CD4-positive, alpha-beta T cell (primary cell): ENCODE measurements at regions not wholly inside any gene's neighbourhood (a gene's known extent, or its start where the extent isn't known, plus 50 kb on each side); places are given as distances from the start of the nearest gene placed in this dataset.

ENCODE experiments used
- ATAC-seq: fragments of 200-7000 bp; cut with Tn5 transposase; one replicate; pipeline ENCODE4 v1.10.0; 2022; ENCODE audit warnings: mild to moderate bottlenecking; ENCODE audit not compliant: poor library complexity
- CTCF ChIA-PET: fragments of 350-600 bp; sonication (Branson Sonifier 250); formaldehyde crosslinking; loops from one replicate; lab custom pipeline; 2021; ENCODE audit warnings: antibody characterized with exemption, inconsistent platforms; lab: Charles Lee
- POLR2A ChIA-PET: fragments of 350-600 bp; sonication (Branson Sonifier 250); formaldehyde crosslinking; loops from one replicate; lab custom pipeline; 2021; ENCODE audit warnings: antibody characterized with exemption, inconsistent platforms; lab: Charles Lee
- DNase-seq, 14 experiments: peaks; one replicate each; pipeline ENCODE4 v3.0.0-alpha.2; 2013 to 2020; ENCODE audit warnings: mixed read lengths in 2 of 14
- H3K27ac ChIP-seq, 2 donors: one replicate each; pipeline versions ENCODE4 v1.5.1 to v1.7.0; 2013; ENCODE audit warnings: low read length in 2 of 2, low read depth in 1 of 2, mild to moderate bottlenecking in 1 of 2
- H3K27me3 ChIP-seq, 2 experiments: 1 replicate in 1 of 2; 2 replicates in 1 of 2; pipeline versions ENCODE4 v1.6.1 to v1.7.0; 2013; ENCODE audit warnings: low read length in 2 of 2, control low read depth in 1 of 2, mild to moderate bottlenecking in 1 of 2, moderate library complexity in 1 of 2; ENCODE audit not compliant: insufficient read depth in 2 of 2, control insufficient read depth in 1 of 2
- H3K36me3 ChIP-seq: one replicate; pipeline ENCODE4 v1.6.1; 2013; ENCODE audit warnings: low read length, control low read depth; ENCODE audit not compliant: insufficient read depth
- H3K4me1 ChIP-seq: one replicate; pipeline ENCODE4 v1.6.1; 2013; ENCODE audit warnings: low read length, control low read depth; ENCODE audit not compliant: insufficient read depth
- H3K4me3 ChIP-seq: one replicate; pipeline ENCODE4 v1.5.1; 2013; ENCODE audit warnings: mild to moderate bottlenecking, low read length, moderate library complexity
- H3K9me3 ChIP-seq, 2 experiments: 1 replicate in 1 of 2; 2 replicates in 1 of 2; pipeline versions ENCODE4 v1.6.1 to v1.7.0; 2013; ENCODE audit warnings: low read length in 2 of 2, mild to moderate bottlenecking in 2 of 2, control low read depth in 1 of 2, moderate library complexity in 1 of 2; ENCODE audit not compliant: control insufficient read depth in 1 of 2, insufficient read depth in 1 of 2
- H3K27ac Mint-ChIP-seq: one replicate; pipeline ENCODE4 v1.8.0; 2020; ENCODE audit warnings: mixed read lengths
- H3K27me3 Mint-ChIP-seq: one replicate; pipeline ENCODE4 v1.8.0; 2021; ENCODE audit warnings: mixed read lengths
- H3K36me3 Mint-ChIP-seq: one replicate; pipeline ENCODE4 v1.8.0; 2021; ENCODE audit warnings: low read depth, mixed read lengths
- H3K4me1 Mint-ChIP-seq: one replicate; pipeline ENCODE4 v1.8.0; 2021; ENCODE audit warnings: low read depth, mixed read lengths
- H3K4me3 Mint-ChIP-seq: one replicate; pipeline ENCODE4 v1.8.0; 2020; ENCODE audit warnings: mild to moderate bottlenecking, mixed read lengths
- H3K9me3 Mint-ChIP-seq: one replicate; pipeline ENCODE4 v1.8.0; 2020; ENCODE audit warnings: mixed read lengths
- CTCF ChIP-seq: fragments of 200-600 bp; IDR thresholded peaks from one replicate; pipeline ENCODE4 v1.8.0; 2022; ENCODE audit warnings: antibody characterized with exemption, mild to moderate bottlenecking
- intact Hi-C, 2 experiments: fragments of 100-400 bp; cut with DNase I in 1 of 2; cut with micrococcal nuclease in 1 of 2; formaldehyde crosslinking; loops; one replicate each; pipeline versions ENCODE4 v1.15.1 to v1.9.0; 2023 to 2025; cut with DNase I, micrococcal nuclease

DNA sequence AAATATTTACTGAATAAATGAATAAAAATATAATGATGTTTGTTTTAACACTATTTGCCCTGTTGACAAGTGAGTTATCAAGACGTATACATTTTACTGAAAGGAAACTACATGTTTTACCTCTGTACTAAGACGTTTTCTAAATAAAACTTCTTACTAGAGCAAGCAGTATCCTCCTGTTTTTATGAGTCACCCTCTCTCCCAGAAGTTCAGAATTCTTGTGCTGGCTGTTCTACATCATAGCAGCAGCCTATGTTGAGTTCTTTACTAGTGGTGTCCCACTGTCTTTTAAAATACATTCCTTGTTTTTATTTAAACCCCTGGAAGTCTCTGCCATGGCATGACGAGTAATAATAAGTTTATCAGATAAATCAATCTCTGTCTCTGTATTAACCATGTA, 297.4 kb downstream of the CALCRL start:
- POLR2A ChIA-PET = no interaction called here
- no peak for TF ChIP-seq CTCF
- Mint-ChIP-seq H3K9me3 (peaks cover 3% of the 10 kb centered on the region), H3K4me3 (no peak overlapping the region), H3K4me1 (no peaks in the 10 kb centered on the region), H3K27me3 (no peaks in the 10 kb centered on the region), H3K36me3 (no peaks in the 10 kb centered on the region), H3K27ac (no peak overlapping the region)
- H3K27ac ChIP-seq = no peak overlapping the region
- H3K4me3 ChIP-seq = no peak overlapping the region
- no peaks in the 10 kb centered on the region for H3K36me3 ChIP-seq
- ATAC-seq = no peak
- intact Hi-C loops = no loop called here
- CTCF ChIA-PET = no interaction called here
- no peak for DNase-seq
- H3K27me3 ChIP-seq = no peaks in the 10 kb centered on the region
- peaks cover 0 to 4% of the 10 kb centered on the region in 2 experiments for H3K9me3 ChIP-seq
- H3K4me1 ChIP-seq = no peaks in the 10 kb centered on the region

- H3K27ac ChIP-seq = no peak overlapping the region
- no peaks in the 10 kb centered on the region for H3K27me3 Mint-ChIP-seq
- no peaks in the 10 kb centered on the region for H3K36me3 ChIP-seq
- ChIA-PET POLR2A (no interaction called here), CTCF (no interaction called here)
- no peak for ATAC-seq
- H3K9me3 ChIP-seq = no peaks in the 10 kb centered on the region
- intact Hi-C loops = no loop called here
- H3K36me3 Mint-ChIP-seq = no peaks in the 10 kb centered on the region
- no peak for TF ChIP-seq CTCF
- H3K4me1 Mint-ChIP-seq = no peaks in the 10 kb centered on the region
- H3K4me3 ChIP-seq = no peak overlapping the region
- no peak overlapping the region for H3K4me3 Mint-ChIP-seq
- no peak overlapping the region for H3K27ac Mint-ChIP-seq
- H3K9me3 Mint-ChIP-seq = no peaks in the 10 kb centered on the region
- no peak for DNase-seq
- H3K27me3 ChIP-seq = no peaks in the 10 kb centered on the region
- no peaks in the 10 kb centered on the region for H3K4me1 ChIP-seq
These were observed 299.2 kb upstream of the ZSWIM2 start for GRCh38 chr2:187148059-187148714.

- CTCF ChIA-PET = no interaction called here
- H3K9me3 Mint-ChIP-seq = no peaks in the 10 kb centered on the region
- DNase-seq (no peak), ATAC-seq (no peak)
- no peaks in the 10 kb centered on the region for H3K9me3 ChIP-seq
- no peak overlapping the region for H3K27ac Mint-ChIP-seq
- H3K36me3 Mint-ChIP-seq = no peaks in the 10 kb centered on the region
- H3K4me3 Mint-ChIP-seq = no peak overlapping the region
- H3K4me1 ChIP-seq = no peaks in the 10 kb centered on the region
- no peak overlapping the region for H3K4me3 ChIP-seq
- H3K27me3 ChIP-seq = no peaks in the 10 kb centered on the region
- TF ChIP-seq CTCF = no peak
- no peak overlapping the region for H3K27ac ChIP-seq
- intact Hi-C loops = no loop called here
- POLR2A ChIA-PET = no interaction called here
- no peaks in the 10 kb centered on the region for H3K4me1 Mint-ChIP-seq
- H3K36me3 ChIP-seq = no peaks in the 10 kb centered on the region
- H3K27me3 Mint-ChIP-seq = no peaks in the 10 kb centered on the region
These were observed 294.6 kb upstream of the ZSWIM2 start for GRCh38 chr2:187143537-187143936.
